GM21423 (cell line): ENCODE measurements at regions not wholly inside any gene's neighbourhood (a gene's known extent, or its start where the extent isn't known, plus 50 kb on each side); places are given as distances from the start of the nearest gene placed in this dataset.
"Not testable (repeated sequence)": the region's sequence is repeated elsewhere in the genome, so short reads cannot be mapped to it uniquely, and the experiment has no call there.

Experiments
- ATAC-seq: cut with Tn5 transposase; IDR thresholded peaks from one replicate; pipeline ENCODE4 v1.9.1; 2021; ENCODE audit warnings: mild to moderate bottlenecking, moderate library complexity; ENCODE audit not compliant: unreplicated experiment

DNA sequence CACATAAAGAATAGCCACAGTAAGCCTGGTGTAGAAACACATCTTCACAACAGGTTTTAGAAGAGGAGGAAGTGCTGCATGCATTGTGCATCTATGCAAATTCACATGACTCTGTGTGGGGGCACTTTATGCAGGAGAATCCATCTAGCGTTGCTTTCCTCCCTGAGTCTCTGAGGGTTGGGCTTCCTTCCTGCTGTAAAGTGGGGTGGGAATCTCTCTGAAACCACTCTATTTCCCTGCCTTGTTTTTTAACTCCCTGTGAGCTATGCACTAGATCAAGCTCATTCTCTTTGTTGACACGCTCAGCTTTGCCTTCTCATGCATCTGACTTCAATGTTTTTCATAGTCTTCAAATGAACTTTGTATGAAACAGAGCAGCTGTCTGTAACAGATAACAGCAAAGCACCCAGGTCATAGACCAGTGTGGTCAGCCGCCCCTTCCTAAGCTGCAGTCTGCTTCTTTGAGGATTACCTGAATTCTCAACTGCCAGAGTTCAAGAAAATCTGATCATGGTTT is 102.7 kb upstream of the DPH5 start:
- peak; percentile 96 for ATAC-seq

DNA sequence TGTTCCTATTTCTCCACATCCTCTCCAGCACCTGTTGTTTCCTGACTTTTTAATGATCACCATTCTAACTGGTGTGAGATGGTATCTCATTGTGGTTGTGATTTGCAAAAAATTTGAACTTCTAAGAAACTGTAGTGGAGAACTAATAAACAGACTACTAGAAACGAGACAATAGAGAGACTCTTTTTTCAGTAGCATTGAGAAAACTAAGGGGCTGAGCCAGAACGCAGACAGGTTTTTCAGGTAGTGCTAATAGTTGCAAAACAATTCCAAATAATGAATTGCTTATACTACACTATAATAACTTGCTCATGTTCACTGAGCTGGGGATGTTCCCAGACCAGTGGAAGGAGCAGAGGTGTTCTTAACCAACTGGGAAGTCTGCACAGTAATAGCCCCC is 98.8 kb upstream of the DPH5 start:
- no peak for ATAC-seq

DNA sequence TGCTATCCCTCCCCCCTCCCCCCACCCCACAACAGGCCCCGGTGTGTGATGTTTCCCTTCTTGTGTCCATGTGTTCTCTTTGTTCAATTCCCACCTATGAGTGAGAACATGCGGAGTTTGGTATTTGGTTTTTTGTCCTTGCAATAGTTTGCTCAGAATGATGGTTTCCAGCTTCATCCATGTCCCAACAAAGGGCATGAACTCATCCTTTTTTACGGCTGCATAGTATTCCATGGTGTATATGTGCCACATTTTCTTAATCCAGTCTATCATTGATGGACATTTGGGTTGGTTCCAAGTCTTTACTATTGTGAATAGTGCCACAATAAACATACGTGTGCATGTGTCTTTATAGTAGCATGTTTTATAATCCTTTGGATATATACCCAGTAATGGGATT is 98.3 kb upstream of the DPH5 start:
- not testable (repeated sequence) for ATAC-seq

DNA sequence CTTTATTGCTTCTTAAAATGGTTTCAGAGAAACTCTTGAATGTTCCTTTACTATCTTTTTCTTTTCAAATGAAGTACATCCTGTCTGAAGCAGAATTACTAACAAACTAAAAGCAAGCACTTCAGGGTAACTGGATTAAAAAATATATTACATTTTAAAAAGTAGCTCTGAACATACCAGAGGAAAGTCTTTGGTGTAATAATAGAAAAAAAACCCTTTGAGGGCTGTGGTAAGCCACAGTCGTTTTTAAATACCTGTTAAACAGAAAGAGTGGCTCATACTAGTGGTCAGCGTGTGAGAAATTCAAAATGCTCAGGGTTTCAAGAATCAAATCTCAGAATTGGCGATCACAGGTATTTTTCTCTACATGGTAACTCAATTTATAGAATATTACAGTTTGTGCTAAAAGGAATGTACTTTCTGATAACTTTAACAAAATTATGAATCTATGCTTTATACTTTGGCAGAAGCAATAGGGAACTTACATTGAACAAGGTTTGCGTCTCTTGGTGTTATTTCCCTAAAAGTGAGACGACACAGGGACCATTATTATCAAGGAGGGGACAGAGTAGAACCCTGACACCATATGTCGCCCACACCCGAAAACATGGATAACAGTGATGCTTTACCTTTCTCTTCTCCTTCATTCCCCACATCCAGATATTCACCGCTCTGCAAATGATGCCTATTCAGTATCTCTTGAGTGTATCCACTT is 97.0 kb upstream of the DPH5 start:
- peak; percentile 97 for ATAC-seq

DNA sequence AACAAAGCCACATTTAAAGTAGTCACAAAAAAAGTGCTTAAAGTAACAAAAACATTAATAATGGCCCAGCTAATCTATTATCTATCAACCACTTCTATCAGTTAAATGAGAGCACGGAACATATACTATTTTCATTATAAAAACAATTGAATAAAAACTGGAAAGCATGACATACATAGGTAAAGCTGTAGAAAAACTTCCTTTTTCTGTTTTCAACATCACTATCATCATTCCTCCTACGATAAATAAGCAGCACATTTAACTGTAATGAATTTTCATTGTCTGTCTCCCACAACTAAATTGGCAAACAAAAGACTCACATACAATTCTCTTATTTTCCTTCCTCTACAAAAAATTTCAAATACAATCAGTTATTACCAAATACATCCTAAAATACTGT is 96.4 kb upstream of the DPH5 start:
- ATAC-seq, result no peak

DNA sequence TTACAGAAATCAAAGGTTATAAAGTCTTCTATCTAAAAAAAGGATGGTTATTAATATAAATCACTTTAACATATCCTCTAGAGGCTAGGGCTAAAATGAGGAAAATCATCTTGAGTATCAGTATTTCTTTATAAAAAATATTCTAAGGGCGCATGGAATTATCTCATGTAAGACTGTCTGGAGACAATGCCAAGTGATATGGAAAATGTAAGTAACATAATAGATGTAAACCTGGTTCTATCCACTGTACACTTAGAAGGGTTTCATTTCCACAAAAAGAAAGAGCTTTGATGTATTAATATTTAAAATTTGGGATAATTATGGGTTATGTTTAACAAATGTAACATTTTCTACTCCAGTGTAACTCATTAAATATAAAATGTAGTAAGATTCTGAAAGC is 95.9 kb upstream of the DPH5 start:
- no peak for ATAC-seq

DNA sequence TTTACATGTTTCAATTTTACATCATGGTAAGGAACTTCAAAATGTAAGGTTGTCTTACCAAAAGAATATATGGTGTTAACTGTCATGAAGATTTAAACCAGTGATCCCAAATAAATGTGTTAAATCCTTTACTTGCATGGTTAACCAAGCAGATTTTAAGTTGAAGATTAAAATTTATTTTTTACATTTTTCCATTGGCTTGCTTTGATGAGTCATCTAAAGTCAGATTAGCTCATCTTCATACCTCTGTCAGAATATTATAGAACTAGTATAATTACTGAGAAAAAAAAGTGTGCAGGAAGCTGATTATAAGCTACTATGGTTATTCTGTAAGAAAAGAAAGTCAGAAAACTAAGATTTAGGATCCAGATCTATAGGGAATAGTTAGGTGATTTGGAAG is 95.3 kb upstream of the DPH5 start:
- no peak for ATAC-seq

DNA sequence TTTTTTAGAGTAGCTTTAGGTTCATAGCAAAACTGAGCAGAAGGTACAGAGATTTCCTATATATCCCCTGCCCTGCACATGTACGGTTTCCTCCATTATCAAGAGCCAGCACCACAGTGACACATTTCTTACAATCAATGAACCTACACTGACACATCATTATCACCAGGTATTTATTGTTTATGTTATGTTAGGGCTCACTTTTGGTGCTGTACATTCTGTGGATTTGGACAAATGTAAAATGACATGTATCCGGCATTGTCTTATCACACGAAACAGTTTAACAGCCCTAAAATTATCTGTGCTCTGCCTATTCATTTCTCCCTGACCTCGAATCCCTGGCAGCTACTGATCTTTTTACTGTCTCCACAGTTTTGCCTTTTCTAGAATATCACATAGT is 93.7 kb upstream of the DPH5 start:
- no peak for ATAC-seq

DNA sequence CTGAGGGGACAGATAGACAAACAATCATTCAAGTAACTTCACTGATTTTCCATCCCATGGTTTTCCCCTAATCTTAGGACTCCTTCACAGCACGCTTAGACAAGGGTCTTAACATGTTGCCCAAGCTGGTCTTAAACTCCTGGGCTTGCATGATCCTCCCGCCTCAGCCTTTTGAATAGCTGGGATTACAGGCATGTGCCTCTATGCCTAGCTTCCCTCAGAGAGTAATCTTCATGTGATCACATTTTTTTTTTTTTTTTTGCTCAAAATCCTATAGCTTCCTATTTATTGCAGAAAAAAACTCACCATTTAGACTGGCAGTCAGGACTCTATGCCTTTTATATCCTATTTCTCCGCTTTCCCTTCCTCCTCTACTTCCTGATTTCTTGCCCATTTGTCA is 90.4 kb upstream of the DPH5 start:
- ATAC-seq, result no peak

DNA sequence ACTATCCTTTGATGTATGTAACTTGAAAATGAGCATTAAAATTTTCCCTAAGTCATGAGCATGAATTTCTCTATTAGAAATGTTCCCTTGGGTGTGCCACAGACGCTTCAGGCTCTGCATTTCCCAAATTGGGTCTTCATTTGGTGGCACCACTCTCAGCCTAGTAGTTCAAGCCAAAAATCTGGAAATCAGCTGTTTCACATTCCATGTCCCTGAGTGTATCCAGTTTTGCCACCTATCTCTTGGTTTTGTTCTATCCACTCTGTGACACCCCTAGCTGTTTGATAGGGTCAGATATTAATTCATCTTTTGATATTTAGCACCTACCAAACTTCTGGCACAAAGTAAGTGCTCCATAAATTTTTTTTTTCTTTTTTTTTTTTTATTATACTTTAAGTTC is 89.5 kb upstream of the DPH5 start:
- no peak for ATAC-seq

DNA sequence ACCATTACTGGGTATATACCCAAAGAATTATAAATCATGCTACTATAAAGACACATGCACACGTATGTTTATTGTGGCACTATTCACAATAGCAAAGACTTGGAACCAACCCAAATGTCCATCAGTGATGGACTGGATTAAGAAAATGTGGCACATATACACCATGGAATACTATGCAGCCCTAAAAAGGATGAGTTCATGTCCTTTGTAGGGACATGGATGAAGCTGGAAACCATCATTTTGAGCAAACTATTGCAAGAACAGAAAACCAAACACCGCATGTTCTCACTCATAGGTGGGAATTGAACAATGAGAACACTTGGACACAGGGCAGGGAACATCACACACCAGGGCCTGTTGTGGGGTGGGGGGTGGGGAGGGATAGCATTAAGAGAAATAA is 88.5 kb upstream of the DPH5 start:
- ATAC-seq, result not testable (repeated sequence)

DNA sequence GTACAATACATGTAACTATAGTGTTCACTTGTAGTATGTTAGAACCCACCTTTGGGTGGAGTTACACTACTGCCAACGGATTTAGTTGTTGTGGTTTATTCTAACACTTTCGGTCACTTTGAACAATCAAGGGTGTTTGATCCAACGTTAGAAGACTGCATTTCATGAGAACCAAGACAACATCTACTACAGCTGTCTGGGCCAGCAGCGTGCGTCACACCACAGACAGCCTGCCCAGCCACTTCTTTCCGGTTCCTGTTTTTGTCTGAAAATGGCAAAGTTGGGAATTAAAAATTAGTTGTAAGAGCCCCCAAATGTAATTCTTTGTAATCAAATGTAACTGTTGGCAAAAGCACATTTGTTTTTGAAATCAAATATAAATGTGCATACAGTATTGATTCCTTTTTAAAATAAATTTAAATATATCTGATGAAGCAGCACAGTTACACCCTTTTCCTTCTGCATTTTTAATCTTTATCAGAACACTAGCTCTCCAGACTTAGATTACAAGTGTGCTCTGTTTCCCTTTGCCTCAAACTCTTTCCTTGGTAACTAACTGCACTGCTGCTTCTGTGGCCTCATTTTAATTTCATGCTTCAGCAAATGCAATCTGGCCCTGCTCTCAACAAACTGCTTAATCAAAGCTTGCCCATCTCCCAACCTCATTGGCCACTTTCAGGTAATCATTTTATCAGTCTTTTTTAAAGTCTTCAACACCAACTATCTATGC is 86.6 kb upstream of the DPH5 start:
- ATAC-seq, result peak; percentile 99

DNA sequence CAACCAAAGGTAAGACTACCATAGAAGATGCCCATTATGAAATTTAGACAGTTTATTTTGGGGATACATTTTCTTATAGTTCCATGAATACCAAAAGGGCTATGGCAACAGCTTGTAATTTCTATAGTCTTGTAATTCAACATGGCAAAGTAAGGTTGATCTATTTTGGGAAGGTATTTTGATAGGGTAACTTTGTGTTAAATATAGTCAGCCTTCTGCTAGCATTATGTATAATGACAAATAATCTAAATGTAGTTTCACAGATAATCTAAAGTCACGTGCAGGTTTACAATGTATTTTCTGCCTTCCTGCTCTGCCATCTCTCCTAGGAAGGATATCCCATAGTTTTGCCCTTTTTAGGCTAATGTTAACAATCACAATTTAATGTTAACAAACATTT is 85.9 kb upstream of the DPH5 start:
- ATAC-seq, result no peak

DNA sequence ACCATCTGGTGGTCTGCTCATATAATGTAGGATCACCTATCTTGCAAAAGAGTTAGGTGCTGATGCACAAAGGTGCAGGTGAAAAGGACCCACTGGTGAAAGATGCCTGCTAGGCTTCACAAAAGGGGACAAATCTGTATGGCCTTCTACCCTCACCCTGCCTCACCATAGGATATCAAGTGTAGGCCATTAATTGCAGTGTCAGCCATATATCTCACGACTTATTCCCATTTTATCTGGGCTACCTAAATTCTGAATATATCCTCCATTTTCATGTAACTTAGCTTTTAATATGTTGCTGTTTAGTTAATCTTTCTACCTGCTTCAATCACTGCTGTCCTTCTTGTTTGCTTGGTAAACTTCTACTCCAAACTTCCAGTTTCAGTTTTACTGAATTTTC is 84.2 kb upstream of the DPH5 start:
- ATAC-seq, result no peak

DNA sequence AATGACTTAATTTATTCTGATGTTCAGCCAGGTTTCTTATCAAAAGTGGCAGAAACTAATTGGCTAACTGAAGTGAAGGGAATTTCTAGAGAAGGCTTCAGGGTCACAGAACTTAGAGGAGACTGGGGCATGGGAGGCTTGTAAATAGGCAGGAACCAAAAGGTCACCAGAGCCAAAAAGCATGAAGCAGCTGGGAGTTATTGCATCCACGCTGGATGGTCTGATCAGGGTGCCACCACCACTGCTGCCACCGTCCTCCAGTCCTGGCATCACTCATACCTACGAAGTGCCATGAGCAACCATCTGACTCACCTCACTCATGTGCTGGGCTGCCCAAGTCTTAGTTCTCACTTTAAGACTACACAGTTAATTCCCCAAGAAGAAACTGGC is 82.5 kb upstream of the DPH5 start:
- no peak for ATAC-seq

DNA sequence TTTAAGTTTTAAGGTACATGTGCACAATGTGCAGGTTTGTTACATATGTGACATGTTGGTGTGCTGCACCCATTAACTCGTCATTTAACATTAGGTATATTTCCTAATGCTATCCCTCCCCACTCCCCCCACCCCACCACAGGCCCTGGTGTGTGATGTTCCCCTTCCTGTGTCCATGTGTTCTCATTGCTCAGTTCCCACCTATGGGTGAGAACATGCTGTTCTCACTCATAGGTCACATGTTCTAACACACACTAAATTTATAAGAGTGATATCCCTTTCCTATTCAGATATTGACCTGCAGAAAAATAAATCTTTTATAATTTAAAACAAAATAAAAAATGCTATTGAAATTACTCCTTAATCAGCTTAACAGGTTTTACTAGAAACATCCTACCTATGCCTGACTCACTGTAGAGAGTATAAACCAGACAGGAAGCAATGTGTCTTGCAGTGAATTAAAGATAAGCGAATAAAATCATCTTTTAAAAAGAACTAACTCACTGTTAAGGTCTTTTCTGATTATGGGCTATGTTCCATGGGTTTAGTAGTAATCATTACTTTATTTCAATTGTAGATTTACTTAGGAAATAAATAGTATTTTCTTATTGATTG is 82.0 kb upstream of the DPH5 start:
- ATAC-seq, result no peak

DNA sequence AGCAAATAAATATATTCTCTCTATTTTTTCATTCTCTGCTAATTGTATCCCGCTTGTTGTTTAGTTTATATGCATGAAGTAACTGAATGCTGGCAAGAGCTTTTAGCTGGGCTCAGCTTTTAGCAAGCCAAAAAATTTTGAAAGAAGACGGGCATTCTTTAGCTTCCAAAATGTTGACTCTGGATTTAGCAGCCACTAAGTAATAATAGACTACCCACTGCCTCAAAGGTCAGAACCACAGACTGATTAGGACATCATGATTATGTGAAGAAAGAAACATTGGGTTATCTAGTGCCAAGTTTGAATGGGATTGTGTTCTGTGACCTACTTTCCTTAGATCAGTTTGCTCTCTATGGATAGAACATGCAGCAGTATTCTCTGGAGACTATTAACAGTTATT is 80.3 kb upstream of the DPH5 start:
- no peak for ATAC-seq

DNA sequence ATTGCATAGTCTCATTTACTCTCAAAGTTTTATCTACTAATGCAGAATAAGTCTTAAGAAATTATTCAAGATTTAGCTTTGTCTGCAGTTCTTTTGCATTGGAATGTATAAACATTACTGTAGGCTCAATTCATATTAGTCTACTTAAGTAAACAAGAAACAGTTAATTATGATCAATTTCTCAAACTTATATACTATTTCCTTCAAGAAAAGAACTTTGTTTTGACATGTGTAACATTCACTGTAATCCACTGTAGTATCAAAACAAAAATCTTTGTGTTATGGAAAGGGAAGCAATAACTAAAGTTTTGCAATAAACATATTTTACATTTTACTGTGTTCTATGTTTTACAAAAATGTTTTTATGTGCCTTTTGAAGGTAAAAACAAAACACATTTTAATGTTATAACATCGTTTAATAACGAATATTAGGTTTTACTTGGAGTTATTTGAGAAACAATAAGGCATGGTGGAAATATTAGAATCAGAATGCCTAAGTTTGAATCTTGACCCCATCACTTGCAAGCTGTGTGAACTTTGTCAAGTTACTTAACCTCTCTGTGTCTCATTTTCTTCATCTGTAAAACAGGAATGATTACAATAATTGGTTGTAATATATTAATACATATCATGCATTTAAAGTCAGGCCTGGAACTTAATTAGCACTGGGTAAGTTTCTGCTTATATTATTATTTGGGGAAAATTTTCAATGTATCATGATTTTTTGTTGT is 77.0 kb upstream of the DPH5 start:
- no peak for ATAC-seq

DNA sequence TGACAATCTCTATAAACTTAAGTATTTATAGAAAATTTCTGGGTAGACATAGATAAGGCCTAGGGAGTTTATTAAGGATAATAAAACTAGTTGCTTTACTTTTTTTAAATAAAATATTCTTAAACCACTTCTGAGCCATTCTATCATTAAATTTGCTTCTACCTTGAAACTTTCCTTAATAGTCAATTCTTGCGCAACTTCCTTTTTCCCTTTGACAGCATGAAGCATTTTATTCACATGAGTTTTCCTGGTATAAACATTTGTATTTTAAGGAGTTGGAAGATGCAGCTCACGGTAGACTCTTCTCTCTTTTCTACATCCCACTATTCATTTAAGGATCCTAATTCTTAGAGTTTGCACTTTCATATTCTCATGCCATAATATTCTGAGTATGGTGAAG is 75.8 kb upstream of the DPH5 start:
- no peak for ATAC-seq

DNA sequence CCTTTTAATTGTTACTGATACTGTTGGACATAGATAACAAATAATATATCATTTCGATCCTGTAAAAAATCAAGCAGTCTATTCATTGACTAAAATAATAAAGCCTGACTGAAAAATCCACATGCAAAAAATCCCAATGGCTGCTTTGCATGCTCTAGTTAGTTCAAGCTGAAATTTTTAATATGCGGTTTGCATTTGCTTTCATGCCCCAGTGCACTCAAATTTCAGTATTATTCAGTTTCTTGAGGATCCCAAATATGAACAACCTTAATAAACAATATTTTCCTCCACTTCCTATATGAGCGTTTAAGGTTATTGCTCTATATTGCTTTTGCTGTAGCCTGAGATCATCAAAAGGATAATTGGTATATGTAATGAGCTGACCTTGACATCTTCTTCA is 75.1 kb upstream of the DPH5 start:
- no peak for ATAC-seq

DNA sequence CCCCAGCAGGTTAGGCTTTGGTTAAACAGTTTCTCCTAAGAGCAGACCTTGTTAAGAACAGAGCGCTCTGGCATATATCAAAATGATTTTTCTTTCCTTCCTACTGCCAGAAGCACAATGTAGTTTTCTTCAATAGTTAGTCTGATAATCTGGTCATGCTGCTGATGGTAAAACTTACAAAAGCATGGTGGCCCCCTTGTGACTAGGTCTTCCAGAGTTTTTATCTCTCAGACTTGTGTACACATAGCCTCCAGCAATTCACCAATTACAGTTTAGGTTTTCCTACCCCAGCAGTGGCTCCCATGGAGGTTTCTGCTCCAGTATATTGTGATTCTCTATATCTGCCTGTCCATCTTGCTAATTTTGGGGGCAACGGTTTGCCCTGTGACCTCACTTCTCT is 73.3 kb upstream of the DPH5 start:
- no peak for ATAC-seq

DNA sequence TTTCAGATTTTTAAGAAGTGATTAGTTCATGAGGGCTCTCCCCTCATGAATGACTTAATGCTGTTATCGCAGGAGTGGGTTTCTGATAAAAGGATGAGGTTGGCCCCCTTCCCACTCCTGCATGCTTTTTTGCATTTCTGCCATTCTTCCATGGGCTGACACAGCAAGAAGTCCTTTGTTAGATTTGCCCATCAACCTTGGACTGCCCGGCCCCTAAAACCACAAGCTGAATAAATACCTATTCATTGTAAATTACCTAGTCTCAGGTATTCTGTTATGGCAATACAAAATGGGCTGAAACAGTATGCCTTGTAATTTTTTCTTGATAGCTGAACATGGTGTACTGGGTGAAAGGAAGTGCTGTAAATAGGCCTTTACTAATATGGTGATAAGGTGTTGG is 72.7 kb upstream of the DPH5 start:
- ATAC-seq, result no peak
